ENCODE measurements at regions not wholly inside any gene's neighbourhood (a gene's known extent, or its start where the extent isn't known, plus 50 kb on each side); places are given as distances from the start of the nearest gene placed in this dataset.

DNA sequence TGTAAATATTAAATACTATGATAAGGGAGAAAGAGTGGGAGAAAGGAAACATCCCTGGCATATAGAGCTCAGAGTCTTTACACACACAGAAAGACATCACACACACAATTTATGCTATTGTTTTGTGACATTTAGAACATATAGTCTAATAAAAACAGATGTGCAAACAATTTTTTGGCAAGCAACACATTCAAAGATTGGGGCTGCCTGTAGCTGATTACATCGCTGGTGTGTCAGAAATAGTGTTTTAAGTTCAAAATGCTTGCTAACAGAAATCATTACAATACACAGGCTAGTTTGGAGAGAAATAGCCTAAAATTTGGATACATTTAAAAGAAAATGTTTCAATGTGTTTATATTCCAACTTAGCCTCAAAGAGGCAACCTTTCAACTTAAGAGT, 256.7 kb upstream of the NPVF start:
- H3K27me3 ChIP-seq (ENCODE audit: control insufficient read depth, insufficient read depth, low read length), result no peaks in the 10 kb centered on the region
- ChIA-PET POLR2A (no interaction called here), CTCF (no interaction called here)
- H3K4me3 ChIP-seq (ENCODE audit: low read depth, low read length), result no peak overlapping the region
- H3K27ac ChIP-seq (ENCODE audit: low read depth, low read length), result no peak overlapping the region
- no peaks in the 10 kb centered on the region for H3K9me3 ChIP-seq (ENCODE audit: control insufficient read depth, insufficient read depth, low read length)
- no peak for DNase-seq (ENCODE audit: low read depth, low spot score)
- TF ChIP-seq, protein P1, sequence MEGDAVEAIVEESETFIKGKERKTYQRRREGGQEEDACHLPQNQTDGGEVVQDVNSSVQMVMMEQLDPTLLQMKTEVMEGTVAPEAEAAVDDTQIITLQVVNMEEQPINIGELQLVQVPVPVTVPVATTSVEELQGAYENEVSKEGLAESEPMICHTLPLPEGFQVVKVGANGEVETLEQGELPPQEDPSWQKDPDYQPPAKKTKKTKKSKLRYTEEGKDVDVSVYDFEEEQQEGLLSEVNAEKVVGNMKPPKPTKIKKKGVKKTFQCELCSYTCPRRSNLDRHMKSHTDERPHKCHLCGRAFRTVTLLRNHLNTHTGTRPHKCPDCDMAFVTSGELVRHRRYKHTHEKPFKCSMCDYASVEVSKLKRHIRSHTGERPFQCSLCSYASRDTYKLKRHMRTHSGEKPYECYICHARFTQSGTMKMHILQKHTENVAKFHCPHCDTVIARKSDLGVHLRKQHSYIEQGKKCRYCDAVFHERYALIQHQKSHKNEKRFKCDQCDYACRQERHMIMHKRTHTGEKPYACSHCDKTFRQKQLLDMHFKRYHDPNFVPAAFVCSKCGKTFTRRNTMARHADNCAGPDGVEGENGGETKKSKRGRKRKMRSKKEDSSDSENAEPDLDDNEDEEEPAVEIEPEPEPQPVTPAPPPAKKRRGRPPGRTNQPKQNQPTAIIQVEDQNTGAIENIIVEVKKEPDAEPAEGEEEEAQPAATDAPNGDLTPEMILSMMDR (IDR thresholded peaks at IDR 0.05; ENCODE audit: low read depth, low read length), result no peak

DNA sequence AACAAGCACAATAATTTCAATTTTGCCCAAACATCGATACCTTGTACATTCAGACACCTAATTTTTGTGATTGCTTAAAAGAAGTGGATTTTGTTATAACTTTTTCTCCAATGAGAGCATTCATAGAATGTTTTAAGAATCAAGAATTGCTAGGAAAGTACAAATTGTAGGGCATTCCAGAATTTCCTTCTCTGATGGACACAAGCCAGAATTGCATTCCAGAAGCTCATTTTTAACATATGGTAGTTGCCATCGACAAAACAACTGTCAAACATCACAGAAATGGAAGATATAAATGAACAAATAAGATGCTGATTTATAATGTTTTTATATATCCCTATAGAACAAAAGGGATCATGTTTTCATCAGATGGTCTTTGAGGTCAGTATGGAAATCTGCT, 258.4 kb upstream of the NPVF start:
- TF ChIP-seq, protein P1 (IDR thresholded peaks at IDR 0.05; ENCODE audit: low read depth, low read length), result no peak
- DNase-seq (ENCODE audit: low read depth, low spot score), result no peak
- CTCF ChIA-PET, result interaction anchor here (0.7 kb wide), 1 partner anchor 79 kb away, joined by 3 read pairs; no protein-coding TSS in a partner anchor
- Histone ChIP-seq H3K27me3 (ENCODE audit: control insufficient read depth, insufficient read depth, low read length) (no peaks in the 10 kb centered on the region), H3K9me3 (ENCODE audit: control insufficient read depth, insufficient read depth, low read length) (no peaks in the 10 kb centered on the region), H3K4me3 (ENCODE audit: low read depth, low read length) (no peak overlapping the region), H3K27ac (ENCODE audit: low read depth, low read length) (no peak overlapping the region)
- POLR2A ChIA-PET, result no interaction called here

DNA sequence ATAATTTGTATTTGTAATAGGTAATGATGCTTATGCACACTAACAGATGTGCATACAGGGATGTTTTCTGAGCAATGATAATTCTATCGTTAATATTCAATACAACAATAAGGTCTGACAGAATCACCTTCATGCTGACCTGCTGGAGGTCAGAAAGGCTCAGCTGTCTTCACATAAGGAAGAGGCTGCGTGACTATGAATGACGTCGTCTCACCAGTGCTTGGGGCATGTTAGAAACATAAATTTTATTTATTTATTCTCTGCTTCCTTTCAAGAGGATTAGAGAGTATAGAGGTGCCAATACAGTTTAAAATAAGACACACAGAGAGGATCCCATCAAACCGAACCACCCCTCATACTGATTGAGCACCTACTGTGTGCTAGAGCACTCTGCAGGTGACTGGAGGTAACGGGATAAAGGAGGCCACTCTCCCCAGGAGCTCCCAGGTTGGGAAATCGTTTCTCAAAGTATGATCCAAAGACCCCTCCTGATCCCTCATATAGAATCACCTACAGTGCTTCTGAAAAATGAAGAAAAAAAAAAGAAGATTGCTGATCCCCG, 265.6 kb upstream of the NPVF start:
- DNase-seq (ENCODE audit: low read depth, low spot score), result no peak
- no peaks in the 10 kb centered on the region for H3K27me3 ChIP-seq (ENCODE audit: control insufficient read depth, insufficient read depth, low read length)
- ChIA-PET CTCF (no interaction called here), POLR2A (no interaction called here)
- no peaks in the 10 kb centered on the region for H3K9me3 ChIP-seq (ENCODE audit: control insufficient read depth, insufficient read depth, low read length)
- H3K27ac ChIP-seq (ENCODE audit: low read depth, low read length), result no peak overlapping the region
- no peak overlapping the region for H3K4me3 ChIP-seq (ENCODE audit: low read depth, low read length)
- TF ChIP-seq, protein P1 (IDR thresholded peaks at IDR 0.05; ENCODE audit: low read depth, low read length), result no peak

DNA sequence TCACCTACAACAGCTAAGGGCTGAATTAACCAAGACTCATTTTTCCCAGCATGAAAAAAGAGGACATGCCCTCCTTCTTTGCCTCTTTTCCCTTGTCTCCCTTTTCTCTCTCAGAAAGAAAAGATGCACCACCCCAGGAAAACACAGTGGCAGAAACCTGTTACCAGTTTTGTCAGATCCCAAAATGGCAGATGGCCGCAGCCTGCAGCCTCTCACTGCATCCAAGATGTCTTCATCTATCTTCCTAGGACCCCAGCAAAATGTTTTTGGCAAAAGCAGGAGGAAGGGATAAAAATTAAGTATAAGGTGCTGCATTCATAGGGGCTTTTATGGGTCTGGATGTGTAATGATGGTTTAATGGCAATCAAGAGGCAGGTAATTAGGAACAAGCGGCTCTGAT, 266.6 kb upstream of the NPVF start:
- TF ChIP-seq, protein P1 (IDR thresholded peaks at IDR 0.05; ENCODE audit: low read depth, low read length), result no peak
- Histone ChIP-seq H3K27ac (ENCODE audit: low read depth, low read length) (no peak overlapping the region), H3K4me3 (ENCODE audit: low read depth, low read length) (no peak overlapping the region), H3K9me3 (ENCODE audit: control insufficient read depth, insufficient read depth, low read length) (no peaks in the 10 kb centered on the region), H3K27me3 (ENCODE audit: control insufficient read depth, insufficient read depth, low read length) (no peaks in the 10 kb centered on the region)
- ChIA-PET CTCF (no interaction called here), POLR2A (no interaction called here)
- DNase-seq (ENCODE audit: low read depth, low spot score), result no peak

DNA sequence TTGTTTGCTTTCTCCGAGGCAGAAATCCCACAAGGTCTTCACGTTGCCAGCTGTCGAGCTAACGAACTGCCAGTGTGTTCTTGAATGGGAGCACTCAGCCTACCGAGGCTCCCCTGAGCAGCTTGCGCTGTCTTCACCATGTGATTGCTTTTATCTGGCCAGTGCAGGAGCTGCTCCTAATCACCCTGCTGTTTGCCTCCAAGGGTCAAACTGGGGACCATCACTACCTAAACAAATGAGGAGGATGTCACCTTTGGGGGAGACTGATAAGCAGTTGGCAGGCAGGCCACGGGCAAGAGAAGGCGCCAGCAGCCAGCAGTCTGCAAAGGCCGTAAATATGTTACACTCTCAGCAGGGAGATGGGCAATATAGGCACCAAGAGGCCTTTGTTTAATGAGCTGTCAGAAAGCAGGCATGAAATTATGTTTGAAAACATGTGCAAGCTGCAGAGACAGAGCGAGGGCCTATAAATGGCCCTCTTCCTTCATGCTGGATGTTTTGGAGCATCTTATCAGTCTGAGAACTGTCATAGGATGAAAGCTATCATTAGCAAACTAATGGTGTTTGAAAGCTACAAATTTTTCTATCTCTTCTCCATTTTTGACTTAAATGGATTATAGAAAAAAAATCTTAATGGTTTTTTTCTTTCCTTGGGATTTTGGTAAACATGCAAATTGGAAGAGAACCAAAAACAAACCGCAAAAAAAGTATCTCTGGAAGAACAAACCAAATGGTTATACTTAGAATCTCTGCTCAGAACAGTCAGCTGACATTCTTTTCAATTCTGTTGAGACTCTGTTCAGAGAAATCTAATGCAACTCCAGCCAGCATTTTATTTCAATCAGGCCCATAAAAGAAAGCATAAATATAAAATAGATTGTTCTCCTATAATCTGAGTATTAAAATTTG, 267.3 kb upstream of the NPVF start:
- Histone ChIP-seq H3K4me3 (ENCODE audit: low read depth, low read length) (no peak overlapping the region), H3K27me3 (ENCODE audit: control insufficient read depth, insufficient read depth, low read length) (no peaks in the 10 kb centered on the region), H3K27ac (ENCODE audit: low read depth, low read length) (no peak overlapping the region), H3K9me3 (ENCODE audit: control insufficient read depth, insufficient read depth, low read length) (no peaks in the 10 kb centered on the region)
- CTCF ChIA-PET, result no interaction called here
- no peak for DNase-seq (ENCODE audit: low read depth, low spot score)
- TF ChIP-seq, protein P1 (IDR thresholded peaks at IDR 0.05; ENCODE audit: low read depth, low read length), result no peak
- POLR2A ChIA-PET, result no interaction called here

All from AG04450 (cell line).